H9 (cell line): ENCODE measurements at regions not wholly inside any gene's neighbourhood (a gene's known extent, or its start where the extent isn't known, plus 50 kb on each side); places are given as distances from the start of the nearest gene placed in this dataset.

ENCODE experiments used
- DNase-seq: peaks from one replicate; pipeline ENCODE4 v3.0.0-alpha.2; 2017
- H2AFZ ChIP-seq: one replicate; pipeline ENCODE4 v1.6.1; 2013; ENCODE audit warnings: mild to moderate bottlenecking, low read length, control low read depth, moderate library complexity
- H2AK5ac ChIP-seq: 2 replicates; pipeline ENCODE4 v1.6.1; 2013; ENCODE audit warnings: low read length, control low read depth, mixed read lengths; ENCODE audit not compliant: insufficient read length
- H2BK120ac ChIP-seq: one replicate; pipeline ENCODE4 v1.6.1; 2013; ENCODE audit warnings: low read depth, mild to moderate bottlenecking, low read length, control low read depth, inconsistent platforms; ENCODE audit not compliant: poor library complexity, severe bottlenecking
- H2BK12ac ChIP-seq: 2 replicates; pipeline ENCODE4 v1.6.1; 2013; ENCODE audit warnings: low read length, control low read depth, mixed read lengths, low read depth; ENCODE audit not compliant: insufficient read length
- H2BK15ac ChIP-seq: 2 replicates; pipeline ENCODE4 v1.6.1; 2013; ENCODE audit warnings: low read depth, low read length, control low read depth
- H2BK20ac ChIP-seq: one replicate; pipeline ENCODE4 v1.6.1; 2013; ENCODE audit warnings: low read depth, mild to moderate bottlenecking, low read length, control low read depth, inconsistent platforms; ENCODE audit not compliant: poor library complexity, severe bottlenecking
- H2BK5ac ChIP-seq: 2 replicates; pipeline ENCODE4 v1.6.1; 2013; ENCODE audit warnings: low read length, control low read depth, mixed read lengths; ENCODE audit not compliant: insufficient read length
- H3K14ac ChIP-seq: 2 replicates; pipeline ENCODE4 v1.6.1; 2013; ENCODE audit warnings: low read length, control low read depth; ENCODE audit not compliant: insufficient read depth
- H3K18ac ChIP-seq: 2 replicates; pipeline ENCODE4 v1.6.1; 2013; ENCODE audit warnings: low read depth, mild to moderate bottlenecking, mixed read lengths, low read length, control low read depth; ENCODE audit not compliant: insufficient read length
- H3K23ac ChIP-seq: 2 replicates; pipeline ENCODE4 v1.6.1; 2013; ENCODE audit warnings: low read length, control low read depth, mixed read lengths, low read depth; ENCODE audit not compliant: insufficient read length
- H3K23me2 ChIP-seq: 2 replicates; pipeline ENCODE4 v1.6.1; 2013; ENCODE audit warnings: low read depth, mild to moderate bottlenecking, mixed read lengths, low read length, control low read depth; ENCODE audit not compliant: insufficient read length, poor library complexity, severe bottlenecking
- H3K27ac ChIP-seq: 2 replicates; pipeline ENCODE4 v1.5.1; 2013; ENCODE audit warnings: low read length, control low read depth, mixed read lengths, low read depth; ENCODE audit not compliant: insufficient read length
- H3K27me3 ChIP-seq: 2 replicates; pipeline ENCODE4 v1.6.1; 2013; ENCODE audit warnings: low read length, control low read depth, inconsistent platforms; ENCODE audit not compliant: insufficient read depth
- H3K4ac ChIP-seq: 2 replicates; pipeline ENCODE4 v1.6.1; 2013; ENCODE audit warnings: low read depth, mild to moderate bottlenecking, control low read depth, inconsistent platforms, low read length, moderate library complexity
- H3K4me1 ChIP-seq: 2 replicates; pipeline ENCODE4 v1.6.1; 2013; ENCODE audit warnings: low read length, control low read depth, inconsistent platforms; ENCODE audit not compliant: insufficient read depth
- H3K4me2 ChIP-seq: 2 replicates; pipeline ENCODE4 v1.6.1; 2013; ENCODE audit warnings: low read length, control low read depth, mixed read lengths; ENCODE audit not compliant: insufficient read length, insufficient read depth
- H3K56ac ChIP-seq: 2 replicates; pipeline ENCODE4 v1.6.1; 2013; ENCODE audit warnings: low read depth, mild to moderate bottlenecking, mixed read lengths, low read length, control low read depth; ENCODE audit not compliant: insufficient read length
- H3K79me1 ChIP-seq: 2 replicates; pipeline ENCODE4 v1.6.1; 2013; ENCODE audit warnings: low read depth, mild to moderate bottlenecking, moderate library complexity, low read length, control low read depth, inconsistent platforms; ENCODE audit not compliant: insufficient read depth, poor library complexity, severe bottlenecking
- H3K79me2 ChIP-seq: 2 replicates; pipeline ENCODE4 v1.6.1; 2013; ENCODE audit warnings: low read length, control low read depth, inconsistent platforms; ENCODE audit not compliant: insufficient read depth
- H3K9ac ChIP-seq: 2 replicates; pipeline ENCODE4 v1.6.1; 2013; ENCODE audit warnings: low read length, control low read depth, mixed read lengths; ENCODE audit not compliant: insufficient read length; ENCODE audit errors: extremely low read depth
- H3K9me3 ChIP-seq: one replicate; pipeline ENCODE4 v1.6.1; 2013; ENCODE audit warnings: low read depth, low read length, inconsistent platforms; ENCODE audit not compliant: control insufficient read depth
- H3T11ph ChIP-seq: one replicate; pipeline ENCODE4 v1.6.1; 2013; ENCODE audit warnings: mild to moderate bottlenecking, low read length, control low read depth, inconsistent platforms
- H4K20me1 ChIP-seq: one replicate; pipeline ENCODE4 v1.6.1; 2013; ENCODE audit not compliant: control insufficient read depth, insufficient read length, insufficient read depth
- H4K5ac ChIP-seq: 2 replicates; pipeline ENCODE4 v1.6.1; 2013; ENCODE audit warnings: low read depth, mild to moderate bottlenecking, mixed read lengths, low read length, control low read depth; ENCODE audit not compliant: insufficient read length
- H4K8ac ChIP-seq: replicated peaks from 2 replicates; pipeline ENCODE4 v1.6.1; 2013; ENCODE audit warnings: low read length, control low read depth, mixed read lengths, low read depth; ENCODE audit not compliant: insufficient read length
- H4K91ac ChIP-seq: 2 replicates; pipeline ENCODE4 v1.6.1; 2013; ENCODE audit warnings: low read depth, mild to moderate bottlenecking, moderate library complexity, mixed read lengths, low read length, control low read depth; ENCODE audit not compliant: insufficient read length
- H3K27ac Mint-ChIP-seq, 3 experiments: 2 replicates in 2 of 3; 3 replicates in 1 of 3; pipeline ENCODE4 v1.8.0; 2020 to 2021; ENCODE audit warnings: mixed read lengths in 3 of 3, mild to moderate bottlenecking in 1 of 3, moderate library complexity in 1 of 3
- H3K27me3 Mint-ChIP-seq: 2 replicates; pipeline ENCODE4 v1.8.0; 2021; ENCODE audit warnings: low read depth, mild to moderate bottlenecking, moderate library complexity, mixed read lengths
- H3K36me3 Mint-ChIP-seq, 3 experiments: 2 replicates in 2 of 3; 3 replicates in 1 of 3; pipeline ENCODE4 v1.8.0; 2020 to 2021; ENCODE audit warnings: low read depth in 3 of 3, mixed read lengths in 3 of 3; ENCODE audit not compliant: insufficient read depth in 1 of 3
- H3K4me1 Mint-ChIP-seq, 2 experiments: 2 replicates each; pipeline ENCODE4 v1.8.0; 2020; ENCODE audit warnings: mixed read lengths in 2 of 2
- H3K4me3 Mint-ChIP-seq, 2 experiments: 2 replicates in 1 of 2; 3 replicates in 1 of 2; pipeline ENCODE4 v1.8.0; 2020 to 2021; ENCODE audit warnings: mild to moderate bottlenecking in 2 of 2, mixed read lengths in 2 of 2, moderate library complexity in 1 of 2
- H3K9me3 Mint-ChIP-seq, 2 experiments: 2 replicates in 1 of 2; 3 replicates in 1 of 2; pipeline ENCODE4 v1.8.0; 2020; ENCODE audit warnings: mild to moderate bottlenecking in 2 of 2, mixed read lengths in 2 of 2, moderate library complexity in 1 of 2
- CTCF ChIP-seq: fragments of 200-600 bp; sonication (generic); conservative IDR thresholded peaks from 3 replicates; pipeline ENCODE4 v1.8.0; 2021; ENCODE audit warnings: antibody characterized with exemption, mild to moderate bottlenecking
- WGBS: extraction: QIAGEN DNeasy Blood & Tissue Kit; methylation state at CpG from one replicate; pipeline ENCODE4 v1.1.7; 2013; ENCODE audit warnings: missing lambda C conversion rate, low lambda C conversion rate, mixed read lengths; ENCODE audit not compliant: insufficient read length; ENCODE audit errors: extremely low coverage; 5-methylcytosine and 5-hydroxymethylcytosine counted together

GRCh38 chr4:38280323-38280706 is 320.1 kb downstream of the PTTG2 start:
- DNase-seq: no peak
- Histone ChIP-seq H3K27me3 (no peaks in the 10 kb centered on the region), H2BK120ac (no peak overlapping the region), H3K9ac (no peak overlapping the region), H2AK5ac (no peak overlapping the region), H2BK5ac (no peak overlapping the region), H4K20me1 (no peaks in the 10 kb centered on the region), H2BK20ac (no peak overlapping the region), H3K23ac (no peak overlapping the region), H3K4me1 (peaks cover 3% of the 10 kb centered on the region; the same call in 1 of the 2 replicates), H3K9me3 (no peaks in the 10 kb centered on the region), H3K14ac (no peak overlapping the region), H3K56ac (no peak overlapping the region), H3K23me2 (no peaks in the 10 kb centered on the region), H3K18ac (no peak overlapping the region), H4K8ac (no peak overlapping the region), H3K79me1 (no peaks in the 10 kb centered on the region), H2AFZ (no peak overlapping the region), H2BK12ac (no peak overlapping the region), H3K79me2 (no peaks in the 10 kb centered on the region), H4K91ac (no peak overlapping the region), H3K27ac (no peak overlapping the region), H2BK15ac (no peak overlapping the region), H4K5ac (no peak overlapping the region), H3T11ph (no peak overlapping the region), H3K4me2 (no peak overlapping the region), H3K4ac (no peak overlapping the region)
- TF ChIP-seq CTCF: no peak
- no peak overlapping the region for H3K4me3 Mint-ChIP-seq
- H3K9me3 Mint-ChIP-seq: peaks cover 12 to 15% of the 10 kb centered on the region in 2 experiments; a peak in 4 of 5 replicates
- WGBS: no CpG with 5 or more reads among the region's 4 CpGs
- no peaks in the 10 kb centered on the region; the same call in 1 of the 2 replicates for H3K27me3 Mint-ChIP-seq
- peaks cover 0 to 16% (median 0%) of the 10 kb centered on the region in 3 experiments; a peak in 3 of 7 replicates for H3K36me3 Mint-ChIP-seq
- no peak overlapping the region for H3K27ac Mint-ChIP-seq
- peaks cover 25 to 29% of the 10 kb centered on the region in 2 experiments for H3K4me1 Mint-ChIP-seq
